Endodermal cell (in vitro differentiated cells): ENCODE measurements at regions not wholly inside any gene's neighbourhood (a gene's known extent, or its start where the extent isn't known, plus 50 kb on each side); places are given as distances from the start of the nearest gene placed in this dataset.
A peak's percentile ranks its signal among the peaks of the same experiment; 100 is the strongest.

Experiments used
- DNase-seq: peaks from one replicate; pipeline ENCODE4 v3.0.0-alpha.2; 2017
- H3K27ac ChIP-seq: 2 replicates; pipeline ENCODE4 v1.5.1; 2013; ENCODE audit warnings: mild to moderate bottlenecking, low read depth, low read length, moderate library complexity
- H3K27me3 ChIP-seq: 2 replicates; pipeline ENCODE4 v1.6.1; 2013; ENCODE audit warnings: mild to moderate bottlenecking, low read length, moderate library complexity; ENCODE audit not compliant: insufficient read depth, control insufficient read depth, poor library complexity, severe bottlenecking
- H3K36me3 ChIP-seq: 2 replicates; pipeline ENCODE4 v1.7.0; 2013; ENCODE audit warnings: mild to moderate bottlenecking, low read length, moderate library complexity; ENCODE audit not compliant: control insufficient read depth, insufficient read depth
- H3K4me1 ChIP-seq: one replicate; pipeline ENCODE4 v1.7.0; 2013; ENCODE audit warnings: low read length; ENCODE audit not compliant: control insufficient read depth, insufficient read depth
- H3K4me3 ChIP-seq: 2 replicates; pipeline ENCODE4 v1.5.1; 2013; ENCODE audit warnings: mild to moderate bottlenecking, low read length, moderate library complexity
- H3K9ac ChIP-seq: 2 replicates; pipeline ENCODE4 v1.6.1; 2013; ENCODE audit warnings: mild to moderate bottlenecking, low read length, moderate library complexity; ENCODE audit not compliant: poor library complexity, severe bottlenecking; ENCODE audit errors: extremely low read depth
- H3K9me3 ChIP-seq: 2 replicates; pipeline ENCODE4 v1.6.1; 2013; ENCODE audit warnings: mild to moderate bottlenecking, low read length, moderate library complexity; ENCODE audit not compliant: control insufficient read depth
- H3K27ac Mint-ChIP-seq: 2 replicates; pipeline ENCODE4 v1.8.0; 2020; ENCODE audit warnings: mixed read lengths
- H3K27me3 Mint-ChIP-seq: 2 replicates; pipeline ENCODE4 v1.8.0; 2021; ENCODE audit warnings: mild to moderate bottlenecking, mixed read lengths; ENCODE audit not compliant: insufficient read depth
- H3K36me3 Mint-ChIP-seq: 2 replicates; pipeline ENCODE4 v1.8.0; 2020; ENCODE audit warnings: low read depth, mixed read lengths
- H3K4me1 Mint-ChIP-seq: 2 replicates; pipeline ENCODE4 v1.8.0; 2020; ENCODE audit warnings: mixed read lengths
- H3K4me3 Mint-ChIP-seq: 2 replicates; pipeline ENCODE4 v1.8.0; 2020; ENCODE audit warnings: mild to moderate bottlenecking, moderate library complexity, mixed read lengths
- H3K9me3 Mint-ChIP-seq: 2 replicates; pipeline ENCODE4 v1.8.0; 2020; ENCODE audit warnings: mild to moderate bottlenecking, mixed read lengths
- CTCF ChIP-seq: fragments of 200-600 bp; sonication (generic); conservative IDR thresholded peaks from 2 replicates; pipeline ENCODE4 v1.5.0; 2021; ENCODE audit warnings: antibody characterized with exemption, mild to moderate bottlenecking
- WGBS, 2 experiments: methylation state at CpG; one replicate each; pipeline versions ENCODE4 v1.1.5 to v1.1.7; 2013; ENCODE audit warnings: missing lambda C conversion rate in 2 of 2, mixed read lengths in 1 of 2; ENCODE audit not compliant: insufficient coverage in 1 of 2, insufficient read length in 1 of 2; 5-methylcytosine and 5-hydroxymethylcytosine counted together

GRCh38 chrX:129108936-129109335 lies 414.4 kb downstream of the SMARCA1 start:
- Mint-ChIP-seq H3K27ac (no peak overlapping the region), H3K4me3 (no peak overlapping the region), H3K4me1 (peaks cover 64% of the 10 kb centered on the region), H3K36me3 (no peaks in the 10 kb centered on the region), H3K9me3 (no peaks in the 10 kb centered on the region), H3K27me3 (no peaks in the 10 kb centered on the region)
- Histone ChIP-seq H3K9me3 (no peaks in the 10 kb centered on the region), H3K27ac (no peak overlapping the region), H3K27me3 (no peaks in the 10 kb centered on the region), H3K4me3 (no peak overlapping the region), H3K9ac (no peak overlapping the region), H3K36me3 (no peaks in the 10 kb centered on the region), H3K4me1 (peaks cover 12% of the 10 kb centered on the region)
- DNase-seq: no peak
- WGBS, 2 experiments: 92% methylated on average over 4 of the region's 4 CpGs; no CpG with 5 or more reads in 1 of the 2 experiments
- TF ChIP-seq CTCF: no peak

GRCh38 chrX:129099207-129099606 lies 424.1 kb downstream of the SMARCA1 start:
- Histone ChIP-seq H3K27me3 (no peaks in the 10 kb centered on the region), H3K27ac (no peak overlapping the region), H3K9me3 (no peaks in the 10 kb centered on the region), H3K4me1 (peaks cover 11% of the 10 kb centered on the region), H3K4me3 (no peak overlapping the region), H3K9ac (no peak overlapping the region), H3K36me3 (no peaks in the 10 kb centered on the region)
- H3K36me3 Mint-ChIP-seq: no peaks in the 10 kb centered on the region
- DNase-seq: peak; percentile 74
- H3K9me3 Mint-ChIP-seq: no peaks in the 10 kb centered on the region
- H3K4me3 Mint-ChIP-seq: no peak overlapping the region
- no peaks in the 10 kb centered on the region for H3K27me3 Mint-ChIP-seq
- no peak for TF ChIP-seq CTCF
- peaks cover 75% of the 10 kb centered on the region for H3K4me1 Mint-ChIP-seq
- H3K27ac Mint-ChIP-seq: peak overlapping the region; percentile 72
- 73% methylated on average over 3 of the region's 3 CpGs; no CpG with 5 or more reads in 1 of the 2 experiments for WGBS, 2 experiments

- no peaks in the 10 kb centered on the region for H3K36me3 Mint-ChIP-seq
- Histone ChIP-seq H3K4me3 (no peak overlapping the region), H3K27me3 (no peaks in the 10 kb centered on the region), H3K36me3 (no peaks in the 10 kb centered on the region), H3K27ac (no peak overlapping the region), H3K9ac (no peak overlapping the region), H3K9me3 (no peaks in the 10 kb centered on the region), H3K4me1 (peaks cover 11% of the 10 kb centered on the region)
- no peaks in the 10 kb centered on the region for H3K27me3 Mint-ChIP-seq
- TF ChIP-seq CTCF: no peak
- H3K27ac Mint-ChIP-seq: no peak overlapping the region
- H3K4me1 Mint-ChIP-seq: peaks cover 84% of the 10 kb centered on the region
- no peak overlapping the region for H3K4me3 Mint-ChIP-seq
- no peak for DNase-seq
- H3K9me3 Mint-ChIP-seq: no peaks in the 10 kb centered on the region
These were observed 425.6 kb downstream of the SMARCA1 start for GRCh38 chrX:129097668-129098067.
